ENCODE measurements at regions not wholly inside any gene's neighbourhood (a gene's known extent, or its start where the extent isn't known, plus 50 kb on each side); places are given as distances from the start of the nearest gene placed in this dataset.

- CTCF ChIA-PET, result interaction anchor here (0.7 to 1.1 kb wide), 2 partner anchors 317 to 1030 kb away, joined by 3 to 5 read pairs; no protein-coding TSS in a partner anchor
Observed at GRCh38 chr3:193129607-193130006, 111.4 kb upstream of the PLAAT1 start.

DNA sequence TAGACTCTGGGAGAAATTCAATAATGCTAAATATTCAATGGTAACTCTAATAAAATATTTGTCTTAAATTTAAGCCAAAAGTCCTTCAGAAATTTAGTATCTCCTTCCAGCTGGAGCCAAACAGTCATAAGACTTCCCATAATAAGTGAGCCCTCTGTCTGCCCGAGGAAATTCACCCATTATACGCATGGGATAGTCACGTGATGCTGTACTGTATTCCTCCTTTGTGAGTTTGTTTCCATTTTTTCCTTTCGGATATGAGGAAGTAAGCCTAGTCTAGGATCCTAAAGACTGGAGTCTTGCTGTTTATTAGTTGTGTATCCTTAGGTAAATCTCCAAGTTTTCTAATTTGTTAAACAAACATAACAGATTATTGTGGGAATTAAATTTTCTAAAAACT is 110.4 kb upstream of the PLAAT1 start:
- Histone ChIP-seq H3K4me3 (no peak overlapping the region), H3K27ac (no peak overlapping the region), H2AFZ (no peak overlapping the region), H3K79me2 (ENCODE audit: low read depth) (no peaks in the 10 kb centered on the region), H3K9me2 (ENCODE audit: insufficient read depth) (no peaks in the 10 kb centered on the region), H3F3A (ENCODE audit: insufficient read depth, low read depth) (no peaks in the 10 kb centered on the region), H3K4me2 (no peak overlapping the region), H3K36me3 (ENCODE audit: low read depth) (no peaks in the 10 kb centered on the region), H3K4me1 (replicated peaks; ENCODE audit: insufficient read depth) (no peaks in the 10 kb centered on the region), H3K27me3 (ENCODE audit: insufficient read depth, low read depth) (peaks cover 16% of the 10 kb centered on the region; the same call in 1 of the 2 replicates), H3K9me3 (ENCODE audit: insufficient read depth, low read depth) (no peaks in the 10 kb centered on the region), H4K20me1 (ENCODE audit: insufficient read depth) (no peaks in the 10 kb centered on the region)
- intact Hi-C loops (cut with micrococcal nuclease; ENCODE audit: unreplicated experiment), result no loop called here
- POLR2A ChIA-PET (ENCODE audit: unreplicated experiment), result no interaction called here
- BruUV-seq (replicated peaks), result no TSS peak
- CTCF ChIA-PET, result no interaction called here
- no peak for DNase-seq
- TF ChIP-seq, protein P1, sequence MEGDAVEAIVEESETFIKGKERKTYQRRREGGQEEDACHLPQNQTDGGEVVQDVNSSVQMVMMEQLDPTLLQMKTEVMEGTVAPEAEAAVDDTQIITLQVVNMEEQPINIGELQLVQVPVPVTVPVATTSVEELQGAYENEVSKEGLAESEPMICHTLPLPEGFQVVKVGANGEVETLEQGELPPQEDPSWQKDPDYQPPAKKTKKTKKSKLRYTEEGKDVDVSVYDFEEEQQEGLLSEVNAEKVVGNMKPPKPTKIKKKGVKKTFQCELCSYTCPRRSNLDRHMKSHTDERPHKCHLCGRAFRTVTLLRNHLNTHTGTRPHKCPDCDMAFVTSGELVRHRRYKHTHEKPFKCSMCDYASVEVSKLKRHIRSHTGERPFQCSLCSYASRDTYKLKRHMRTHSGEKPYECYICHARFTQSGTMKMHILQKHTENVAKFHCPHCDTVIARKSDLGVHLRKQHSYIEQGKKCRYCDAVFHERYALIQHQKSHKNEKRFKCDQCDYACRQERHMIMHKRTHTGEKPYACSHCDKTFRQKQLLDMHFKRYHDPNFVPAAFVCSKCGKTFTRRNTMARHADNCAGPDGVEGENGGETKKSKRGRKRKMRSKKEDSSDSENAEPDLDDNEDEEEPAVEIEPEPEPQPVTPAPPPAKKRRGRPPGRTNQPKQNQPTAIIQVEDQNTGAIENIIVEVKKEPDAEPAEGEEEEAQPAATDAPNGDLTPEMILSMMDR (conservative IDR thresholded peaks at IDR 0.05), result no peak
- no peak for TF ChIP-seq EZH2 (IDR thresholded peaks at IDR 0.05; ENCODE audit: low read depth)

More at GRCh38 chr3:193129607-193130006, 111.4 kb upstream of the PLAAT1 start:
- Histone ChIP-seq H3K79me2 (ENCODE audit: low read depth) (no peaks in the 10 kb centered on the region), H3K27me3 (ENCODE audit: insufficient read depth, low read depth) (peaks cover 24% of the 10 kb centered on the region; the same call in 1 of the 2 replicates), H3K9me2 (ENCODE audit: insufficient read depth) (no peaks in the 10 kb centered on the region), H3K27ac (no peak overlapping the region), H3K9me3 (ENCODE audit: insufficient read depth, low read depth) (no peaks in the 10 kb centered on the region), H3K4me1 (replicated peaks; ENCODE audit: insufficient read depth) (no peaks in the 10 kb centered on the region), H2AFZ (no peak overlapping the region), H3K4me3 (no peak overlapping the region), H3K4me2 (no peak overlapping the region), H3K36me3 (ENCODE audit: low read depth) (no peaks in the 10 kb centered on the region), H3F3A (ENCODE audit: insufficient read depth, low read depth) (no peaks in the 10 kb centered on the region), H4K20me1 (ENCODE audit: insufficient read depth) (no peaks in the 10 kb centered on the region)
- BruUV-seq (replicated peaks), result no TSS peak
- DNase-seq, result peak in 1 of 2 experiments; percentile 24
- intact Hi-C loops (cut with micrococcal nuclease; ENCODE audit: unreplicated experiment), result loop anchor here (1.0 to 5.0 kb wide), 2 partner anchors 87 to 313 kb away; no protein-coding TSS in a partner anchor
- no peak for TF ChIP-seq EZH2 (IDR thresholded peaks at IDR 0.05; ENCODE audit: low read depth)
- TF ChIP-seq, protein P1 (conservative IDR thresholded peaks at IDR 0.05), result peak; percentile 69
- POLR2A ChIA-PET (ENCODE audit: unreplicated experiment), result no interaction called here

DNA sequence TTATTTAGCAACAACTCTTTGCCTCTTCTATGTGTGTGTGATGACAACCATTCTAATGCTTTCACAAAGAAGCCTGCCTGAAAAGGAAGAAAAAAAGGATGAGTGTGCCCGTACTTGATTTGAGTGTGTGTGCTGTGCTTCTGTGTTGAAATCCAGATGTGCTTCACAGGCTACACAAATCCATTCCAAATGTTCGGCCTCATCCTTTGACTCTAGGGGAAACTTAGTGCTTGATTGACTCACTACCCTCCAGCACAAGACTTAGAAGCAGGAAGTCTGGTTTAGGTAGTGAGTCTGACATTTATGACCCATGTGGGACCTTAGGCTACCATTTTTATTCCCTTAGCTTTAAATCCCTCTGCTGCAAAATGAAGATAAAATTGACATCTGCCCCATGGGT is 108.8 kb upstream of the PLAAT1 start:
- ChIA-PET POLR2A (ENCODE audit: unreplicated experiment) (no interaction called here), CTCF (no interaction called here)
- intact Hi-C loops (cut with micrococcal nuclease; ENCODE audit: unreplicated experiment), result no loop called here
- Histone ChIP-seq H3F3A (ENCODE audit: insufficient read depth, low read depth) (no peaks in the 10 kb centered on the region), H3K27ac (no peak overlapping the region), H3K4me2 (no peak overlapping the region), H3K79me2 (ENCODE audit: low read depth) (no peaks in the 10 kb centered on the region), H3K36me3 (ENCODE audit: low read depth) (no peaks in the 10 kb centered on the region), H3K9me2 (ENCODE audit: insufficient read depth) (no peaks in the 10 kb centered on the region), H3K27me3 (ENCODE audit: insufficient read depth, low read depth) (peaks cover 14% of the 10 kb centered on the region; the same call in 1 of the 2 replicates), H2AFZ (no peak overlapping the region), H3K4me1 (replicated peaks; ENCODE audit: insufficient read depth) (no peaks in the 10 kb centered on the region), H3K9me3 (ENCODE audit: insufficient read depth, low read depth) (no peaks in the 10 kb centered on the region), H3K4me3 (no peak overlapping the region), H4K20me1 (ENCODE audit: insufficient read depth) (no peaks in the 10 kb centered on the region)
- no peak for DNase-seq
- TF ChIP-seq, protein P1 (conservative IDR thresholded peaks at IDR 0.05), result no peak
- no peak for TF ChIP-seq EZH2 (IDR thresholded peaks at IDR 0.05; ENCODE audit: low read depth)
- BruUV-seq (replicated peaks), result no TSS peak

Measured in PC-9 (cell line).